ENCODE measurements at regions not wholly inside any gene's neighbourhood (a gene's known extent, or its start where the extent isn't known, plus 50 kb on each side); places are given as distances from the start of the nearest gene placed in this dataset.

GRCh38 chr13:40132249-40132648, 476.8 kb downstream of the COG6 start:
- 100% methylated on average over 1 of the region's 3 CpGs for WGBS (ENCODE audit: insufficient coverage)
- H3K4me1 ChIP-seq (ENCODE audit: control insufficient read depth, insufficient read depth, low read length) = no peaks in the 10 kb centered on the region
- no peak for DNase-seq (ENCODE audit: low read depth in 4 of 6, low spot score in 6 of 6)
- no peaks in the 10 kb centered on the region for H3K27me3 ChIP-seq (ENCODE audit: control insufficient read depth, insufficient read depth, low read length)
- H3K36me3 ChIP-seq (ENCODE audit: control insufficient read depth, insufficient read depth, low read length) = no peaks in the 10 kb centered on the region
- no peaks in the 10 kb centered on the region for H3K9me3 ChIP-seq (ENCODE audit: control insufficient read depth, insufficient read depth, low read length)
- H3K4me3 ChIP-seq (ENCODE audit: low read depth, low read length) = no peak overlapping the region
- no peak overlapping the region for H3K27ac ChIP-seq (ENCODE audit: low read depth, low read length)

- H3K36me3 ChIP-seq (ENCODE audit: control insufficient read depth, insufficient read depth, low read length) = no peaks in the 10 kb centered on the region
- no peak overlapping the region for H3K27ac ChIP-seq (ENCODE audit: low read depth, low read length)
- no peak for DNase-seq (ENCODE audit: low read depth in 4 of 6, low spot score in 6 of 6)
- no peak overlapping the region for H3K4me3 ChIP-seq (ENCODE audit: low read depth, low read length)
- H3K4me1 ChIP-seq (ENCODE audit: control insufficient read depth, insufficient read depth, low read length) = no peaks in the 10 kb centered on the region
- 100% methylated on average over 2 of the region's 2 CpGs for WGBS (ENCODE audit: insufficient coverage)
- H3K9me3 ChIP-seq (ENCODE audit: control insufficient read depth, insufficient read depth, low read length) = no peaks in the 10 kb centered on the region
- H3K27me3 ChIP-seq (ENCODE audit: control insufficient read depth, insufficient read depth, low read length) = no peaks in the 10 kb centered on the region
Observed at GRCh38 chr13:40136896-40137295, 481.4 kb downstream of the COG6 start.

- Histone ChIP-seq H3K36me3 (ENCODE audit: control insufficient read depth, insufficient read depth, low read length) (no peaks in the 10 kb centered on the region), H3K27ac (ENCODE audit: low read depth, low read length) (no peak overlapping the region), H3K9me3 (ENCODE audit: control insufficient read depth, insufficient read depth, low read length) (no peaks in the 10 kb centered on the region), H3K27me3 (ENCODE audit: control insufficient read depth, insufficient read depth, low read length) (no peaks in the 10 kb centered on the region), H3K4me3 (ENCODE audit: low read depth, low read length) (no peak overlapping the region), H3K4me1 (ENCODE audit: control insufficient read depth, insufficient read depth, low read length) (no peaks in the 10 kb centered on the region)
- no peak for DNase-seq (ENCODE audit: low read depth in 4 of 6, low spot score in 6 of 6)
- WGBS (ENCODE audit: insufficient coverage) = 99% methylated on average over 4 of the region's 6 CpGs
Observed at GRCh38 chr13:40137400-40137799, 481.9 kb downstream of the COG6 start.

GRCh38 chr13:40139896-40140520, 484.5 kb downstream of the COG6 start:
- Histone ChIP-seq H3K27ac (ENCODE audit: low read depth, low read length) (no peak overlapping the region), H3K4me3 (ENCODE audit: low read depth, low read length) (no peak overlapping the region), H3K4me1 (ENCODE audit: control insufficient read depth, insufficient read depth, low read length) (no peaks in the 10 kb centered on the region), H3K27me3 (ENCODE audit: control insufficient read depth, insufficient read depth, low read length) (no peaks in the 10 kb centered on the region), H3K9me3 (ENCODE audit: control insufficient read depth, insufficient read depth, low read length) (no peaks in the 10 kb centered on the region), H3K36me3 (ENCODE audit: control insufficient read depth, insufficient read depth, low read length) (no peaks in the 10 kb centered on the region)
- DNase-seq (ENCODE audit: low read depth in 4 of 6, low spot score in 6 of 6) = no peak
- 96% methylated on average over 4 of the region's 10 CpGs for WGBS (ENCODE audit: insufficient coverage)

GRCh38 chr13:40141859-40142555, 486.5 kb downstream of the COG6 start:
- Histone ChIP-seq H3K27ac (ENCODE audit: low read depth, low read length) (no peak overlapping the region), H3K27me3 (ENCODE audit: control insufficient read depth, insufficient read depth, low read length) (no peaks in the 10 kb centered on the region), H3K4me3 (ENCODE audit: low read depth, low read length) (no peak overlapping the region), H3K4me1 (ENCODE audit: control insufficient read depth, insufficient read depth, low read length) (no peaks in the 10 kb centered on the region), H3K9me3 (ENCODE audit: control insufficient read depth, insufficient read depth, low read length) (no peaks in the 10 kb centered on the region), H3K36me3 (ENCODE audit: control insufficient read depth, insufficient read depth, low read length) (no peaks in the 10 kb centered on the region)
- no peak for DNase-seq (ENCODE audit: low read depth in 4 of 6, low spot score in 6 of 6)
- 100% methylated on average over 4 of the region's 11 CpGs for WGBS (ENCODE audit: insufficient coverage)

GRCh38 chr13:40143106-40143505, 487.6 kb downstream of the COG6 start:
- H3K4me1 ChIP-seq (ENCODE audit: control insufficient read depth, insufficient read depth, low read length) = no peaks in the 10 kb centered on the region
- 64% methylated on average over 4 of the region's 5 CpGs for WGBS (ENCODE audit: insufficient coverage)
- peak in 1 of 6 donors; percentile 64 for DNase-seq (ENCODE audit: low read depth in 4 of 6, low spot score in 6 of 6)
- no peak overlapping the region for H3K27ac ChIP-seq (ENCODE audit: low read depth, low read length)
- no peaks in the 10 kb centered on the region for H3K27me3 ChIP-seq (ENCODE audit: control insufficient read depth, insufficient read depth, low read length)
- H3K4me3 ChIP-seq (ENCODE audit: low read depth, low read length) = no peak overlapping the region
- H3K36me3 ChIP-seq (ENCODE audit: control insufficient read depth, insufficient read depth, low read length) = no peaks in the 10 kb centered on the region
- H3K9me3 ChIP-seq (ENCODE audit: control insufficient read depth, insufficient read depth, low read length) = no peaks in the 10 kb centered on the region

- DNase-seq (ENCODE audit: low read depth in 4 of 6, low spot score in 6 of 6) = no peak
- H3K9me3 ChIP-seq (ENCODE audit: control insufficient read depth, insufficient read depth, low read length) = no peaks in the 10 kb centered on the region
- H3K36me3 ChIP-seq (ENCODE audit: control insufficient read depth, insufficient read depth, low read length) = no peaks in the 10 kb centered on the region
- WGBS (ENCODE audit: insufficient coverage) = 100% methylated on average over 2 of the region's 6 CpGs
- H3K4me1 ChIP-seq (ENCODE audit: control insufficient read depth, insufficient read depth, low read length) = no peaks in the 10 kb centered on the region
- no peak overlapping the region for H3K27ac ChIP-seq (ENCODE audit: low read depth, low read length)
- H3K27me3 ChIP-seq (ENCODE audit: control insufficient read depth, insufficient read depth, low read length) = no peaks in the 10 kb centered on the region
- no peak overlapping the region for H3K4me3 ChIP-seq (ENCODE audit: low read depth, low read length)
Observed at GRCh38 chr13:40143559-40143958, 488.1 kb downstream of the COG6 start.

- H3K27ac ChIP-seq (ENCODE audit: low read depth, low read length) = no peak overlapping the region
- WGBS (ENCODE audit: insufficient coverage) = 94% methylated on average over 7 of the region's 7 CpGs
- peaks cover 5% of the 10 kb centered on the region for H3K4me1 ChIP-seq (ENCODE audit: control insufficient read depth, insufficient read depth, low read length)
- no peaks in the 10 kb centered on the region for H3K9me3 ChIP-seq (ENCODE audit: control insufficient read depth, insufficient read depth, low read length)
- H3K27me3 ChIP-seq (ENCODE audit: control insufficient read depth, insufficient read depth, low read length) = no peaks in the 10 kb centered on the region
- no peaks in the 10 kb centered on the region for H3K36me3 ChIP-seq (ENCODE audit: control insufficient read depth, insufficient read depth, low read length)
- no peak overlapping the region for H3K4me3 ChIP-seq (ENCODE audit: low read depth, low read length)
- no peak for DNase-seq (ENCODE audit: low read depth in 4 of 6, low spot score in 6 of 6)
Observed at GRCh38 chr13:40145139-40145538, 489.7 kb downstream of the COG6 start.

GRCh38 chr13:40146063-40146462, 490.6 kb downstream of the COG6 start:
- Histone ChIP-seq H3K27me3 (ENCODE audit: control insufficient read depth, insufficient read depth, low read length) (no peaks in the 10 kb centered on the region), H3K36me3 (ENCODE audit: control insufficient read depth, insufficient read depth, low read length) (no peaks in the 10 kb centered on the region), H3K27ac (ENCODE audit: low read depth, low read length) (no peak overlapping the region), H3K9me3 (ENCODE audit: control insufficient read depth, insufficient read depth, low read length) (no peaks in the 10 kb centered on the region), H3K4me3 (ENCODE audit: low read depth, low read length) (no peak overlapping the region), H3K4me1 (ENCODE audit: control insufficient read depth, insufficient read depth, low read length) (peaks cover 5% of the 10 kb centered on the region)
- WGBS (ENCODE audit: insufficient coverage) = 97% methylated on average over 4 of the region's 5 CpGs
- no peak for DNase-seq (ENCODE audit: low read depth in 4 of 6, low spot score in 6 of 6)

- Histone ChIP-seq H3K4me3 (ENCODE audit: low read depth, low read length) (no peak overlapping the region), H3K4me1 (ENCODE audit: control insufficient read depth, insufficient read depth, low read length) (peaks cover 5% of the 10 kb centered on the region), H3K36me3 (ENCODE audit: control insufficient read depth, insufficient read depth, low read length) (no peaks in the 10 kb centered on the region), H3K9me3 (ENCODE audit: control insufficient read depth, insufficient read depth, low read length) (no peaks in the 10 kb centered on the region), H3K27ac (ENCODE audit: low read depth, low read length) (no peak overlapping the region), H3K27me3 (ENCODE audit: control insufficient read depth, insufficient read depth, low read length) (no peaks in the 10 kb centered on the region)
- DNase-seq (ENCODE audit: low read depth in 4 of 6, low spot score in 6 of 6) = peak in 1 of 6 donors; percentile 43
- 84% methylated on average over 9 of the region's 11 CpGs for WGBS (ENCODE audit: insufficient coverage)
Observed at GRCh38 chr13:40146611-40147117, 491.2 kb downstream of the COG6 start.
